ENCODE measurements at regions not wholly inside any gene's neighbourhood (a gene's known extent, or its start where the extent isn't known, plus 50 kb on each side); places are given as distances from the start of the nearest gene placed in this dataset.

- DNase-seq (no peak), ATAC-seq (ENCODE audit: low read depth) (no peak)
- POLR2A ChIA-PET, result no interaction called here
- Histone ChIP-seq H3K4me1 (ENCODE audit: control insufficient read depth in 2 of 2, insufficient read depth in 2 of 2, low read length in 2 of 2) (no peaks in the 10 kb centered on the region), H2AFZ (ENCODE audit: insufficient read depth, low read depth, low read length, poor library complexity, severe bottlenecking) (no peak overlapping the region), H3K36me3 (replicated peaks in 1 of 2; ENCODE audit: control extremely low read depth in 1 of 2, control insufficient read depth in 1 of 2, extremely low read depth in 1 of 2, insufficient read depth in 2 of 2, low read length in 1 of 2) (no peaks in the 10 kb centered on the region), H3K27ac (ENCODE audit: low read length in 2 of 2) (no peak overlapping the region), H4K20me1 (ENCODE audit: control insufficient read depth, insufficient read depth, low read length, poor library complexity, severe bottlenecking) (no peaks in the 10 kb centered on the region), H3K4me2 (replicated peaks; ENCODE audit: low read depth, low read length, poor library complexity, severe bottlenecking) (no peak overlapping the region), H3K9me3 (ENCODE audit: control extremely low read depth in 1 of 3, control insufficient read depth in 2 of 3, insufficient read depth in 1 of 3, low read length in 2 of 3) (peaks cover 0 to 11% (median 0%) of the 10 kb centered on the region in 3 donors), H3K27me3 (replicated peaks in 1 of 4; ENCODE audit: control extremely low read depth in 1 of 4, control insufficient read depth in 3 of 4, insufficient read depth in 4 of 4, low read length in 3 of 4) (peaks cover 0 to 6% (median 0%) of the 10 kb centered on the region in 4 experiments), H3K4me3 (ENCODE audit: control extremely low read depth in 1 of 5, extremely low read depth in 1 of 5, insufficient read depth in 1 of 5, low read depth in 2 of 5, low read length in 4 of 5) (no peak overlapping the region), H3K79me2 (ENCODE audit: control insufficient read depth, insufficient read depth, low read length) (no peaks in the 10 kb centered on the region), H3K9ac (ENCODE audit: low read length) (no peak overlapping the region)
- no peak overlapping the region for H3K27ac Mint-ChIP-seq
- H3K9me3 Mint-ChIP-seq (ENCODE audit: insufficient read depth), result peaks cover 4% of the 10 kb centered on the region
- peaks cover 35% of the 10 kb centered on the region for H3K27me3 Mint-ChIP-seq
- no peaks in the 10 kb centered on the region for H3K4me1 Mint-ChIP-seq
- intact Hi-C loops (cut with micrococcal nuclease), result no loop called here
- CTCF ChIA-PET, result interaction anchor here (0.7 kb wide), 1 partner anchor 46 kb away, joined by 6 read pairs; no protein-coding TSS in a partner anchor
- no peak for TF ChIP-seq EZH2 (IDR thresholded peaks at IDR 0.05; ENCODE audit: borderline replicate concordance, insufficient read depth, low read depth, low read length, poor library complexity, severe bottlenecking)
- no peak for TF ChIP-seq CTCF (IDR thresholded peaks at IDR 0.05)
- WGBS (ENCODE audit: insufficient coverage), result 42% methylated on average over 7 of the region's 12 CpGs
- H3K4me3 Mint-ChIP-seq, result no peak overlapping the region
Measured at GRCh38 chr22:27416511-27417420, 384.8 kb downstream of the MN1 start.

GRCh38 chr22:27417421-27417814 lies 384.1 kb downstream of the MN1 start:
- no peak overlapping the region for H3K27ac ChIP-seq (ENCODE audit: low read length in 2 of 2)
- no peaks in the 10 kb centered on the region for H3K4me1 ChIP-seq (ENCODE audit: control insufficient read depth in 2 of 2, insufficient read depth in 2 of 2, low read length in 2 of 2)
- POLR2A ChIA-PET, result no interaction called here
- DNase-seq (no peak), ATAC-seq (ENCODE audit: low read depth) (no peak)
- no peaks in the 10 kb centered on the region for H3K36me3 ChIP-seq (replicated peaks in 1 of 2; ENCODE audit: control extremely low read depth in 1 of 2, control insufficient read depth in 1 of 2, extremely low read depth in 1 of 2, insufficient read depth in 2 of 2, low read length in 1 of 2)
- H3K9ac ChIP-seq (ENCODE audit: low read length), result no peak overlapping the region
- peaks cover 0 to 6% (median 0%) of the 10 kb centered on the region in 4 experiments for H3K27me3 ChIP-seq (replicated peaks in 1 of 4; ENCODE audit: control extremely low read depth in 1 of 4, control insufficient read depth in 3 of 4, insufficient read depth in 4 of 4, low read length in 3 of 4)
- 88% methylated on average over 1 of the region's 5 CpGs for WGBS (ENCODE audit: insufficient coverage)
- H3K79me2 ChIP-seq (ENCODE audit: control insufficient read depth, insufficient read depth, low read length), result no peaks in the 10 kb centered on the region
- CTCF ChIA-PET, result no interaction called here
- H3K4me2 ChIP-seq (replicated peaks; ENCODE audit: low read depth, low read length, poor library complexity, severe bottlenecking), result no peak overlapping the region
- no peak overlapping the region for H3K4me3 ChIP-seq (ENCODE audit: control extremely low read depth in 1 of 5, extremely low read depth in 1 of 5, insufficient read depth in 1 of 5, low read depth in 2 of 5, low read length in 4 of 5)
- Mint-ChIP-seq H3K4me1 (no peaks in the 10 kb centered on the region), H3K9me3 (ENCODE audit: insufficient read depth) (peaks cover 3% of the 10 kb centered on the region), H3K4me3 (no peak overlapping the region), H3K27ac (no peak overlapping the region), H3K27me3 (peaks cover 35% of the 10 kb centered on the region)
- intact Hi-C loops (cut with micrococcal nuclease), result no loop called here
- TF ChIP-seq CTCF (IDR thresholded peaks at IDR 0.05) (no peak), EZH2 (IDR thresholded peaks at IDR 0.05; ENCODE audit: borderline replicate concordance, insufficient read depth, low read depth, low read length, poor library complexity, severe bottlenecking) (no peak)
- H4K20me1 ChIP-seq (ENCODE audit: control insufficient read depth, insufficient read depth, low read length, poor library complexity, severe bottlenecking), result no peaks in the 10 kb centered on the region
- peaks cover 0 to 9% (median 2%) of the 10 kb centered on the region in 3 donors for H3K9me3 ChIP-seq (ENCODE audit: control extremely low read depth in 1 of 3, control insufficient read depth in 2 of 3, insufficient read depth in 1 of 3, low read length in 2 of 3)
- H2AFZ ChIP-seq (ENCODE audit: insufficient read depth, low read depth, low read length, poor library complexity, severe bottlenecking), result no peak overlapping the region
